HG03342 (cell line): ENCODE measurements at regions not wholly inside any gene's neighbourhood (a gene's known extent, or its start where the extent isn't known, plus 50 kb on each side); places are given as distances from the start of the nearest gene placed in this dataset.
"Not testable (repeated sequence)": the region's sequence is repeated elsewhere in the genome, so short reads cannot be mapped to it uniquely, and the experiment has no call there.

Experiments
- ATAC-seq: cut with Tn5 transposase; IDR thresholded peaks from one replicate; pipeline ENCODE4 v1.9.1; 2021; ENCODE audit warnings: mild to moderate bottlenecking, moderate library complexity; ENCODE audit not compliant: unreplicated experiment

DNA sequence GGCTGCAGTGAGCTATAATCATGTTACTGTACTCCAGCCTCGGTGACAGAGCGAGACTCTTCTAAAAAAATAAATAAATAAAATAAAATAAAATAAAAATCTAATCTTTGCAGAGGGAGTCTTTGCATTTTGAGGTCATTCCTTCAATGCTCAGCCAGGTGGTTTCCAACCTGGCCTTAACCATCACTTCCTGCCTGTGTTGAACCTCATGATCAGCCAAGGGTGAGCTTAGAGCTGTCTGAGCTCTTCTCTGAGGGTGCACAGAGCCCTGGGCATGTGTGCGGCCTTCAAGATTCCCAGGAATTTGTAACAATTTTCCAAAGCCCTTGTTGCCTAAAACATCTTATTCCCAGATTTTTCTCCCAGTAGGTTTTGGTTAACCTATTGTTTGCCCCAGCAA is 94.3 kb downstream of the KCNJ12 start:
- ATAC-seq, result not testable (repeated sequence)

DNA sequence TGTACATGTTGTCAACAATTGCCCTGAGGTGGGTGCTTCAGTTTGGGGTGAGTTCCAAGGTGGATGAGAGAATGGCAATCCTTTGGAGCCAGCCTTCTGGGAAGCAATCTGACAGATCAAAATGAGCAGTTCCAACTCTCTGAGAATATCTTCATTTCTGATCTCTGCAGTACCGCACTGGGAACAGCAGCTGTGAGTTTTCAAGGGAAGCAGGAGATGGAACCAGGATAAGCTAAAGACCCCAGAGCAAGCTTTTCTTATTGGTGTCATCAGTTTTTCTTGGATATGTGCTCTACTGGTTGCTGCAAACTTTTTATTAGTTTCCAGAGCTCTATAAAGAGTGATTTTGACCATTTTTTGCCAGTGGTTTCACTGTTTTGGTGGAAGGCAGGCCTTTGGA is 94.7 kb downstream of the KCNJ12 start:
- no peak for ATAC-seq

DNA sequence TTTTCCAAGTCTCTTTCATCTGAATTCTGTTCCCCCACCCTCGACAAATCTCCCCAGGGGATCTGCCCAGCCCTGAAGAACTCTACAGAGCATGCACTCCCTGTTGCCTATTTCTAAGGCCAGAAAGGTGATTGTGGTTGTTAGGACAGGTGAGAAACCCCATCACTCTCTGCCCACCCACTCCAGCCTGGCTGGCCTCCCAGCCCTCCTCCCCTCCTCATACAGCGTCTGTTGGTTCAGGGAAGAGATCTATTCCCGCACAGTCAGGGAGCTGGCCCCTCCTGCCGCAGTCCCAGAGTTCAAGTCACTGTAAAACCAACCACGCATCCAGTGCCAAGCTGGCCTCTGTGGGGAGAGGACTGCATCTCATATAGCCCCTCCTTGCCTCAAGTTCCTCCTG is 98.7 kb downstream of the KCNJ12 start:
- ATAC-seq, result no peak

DNA sequence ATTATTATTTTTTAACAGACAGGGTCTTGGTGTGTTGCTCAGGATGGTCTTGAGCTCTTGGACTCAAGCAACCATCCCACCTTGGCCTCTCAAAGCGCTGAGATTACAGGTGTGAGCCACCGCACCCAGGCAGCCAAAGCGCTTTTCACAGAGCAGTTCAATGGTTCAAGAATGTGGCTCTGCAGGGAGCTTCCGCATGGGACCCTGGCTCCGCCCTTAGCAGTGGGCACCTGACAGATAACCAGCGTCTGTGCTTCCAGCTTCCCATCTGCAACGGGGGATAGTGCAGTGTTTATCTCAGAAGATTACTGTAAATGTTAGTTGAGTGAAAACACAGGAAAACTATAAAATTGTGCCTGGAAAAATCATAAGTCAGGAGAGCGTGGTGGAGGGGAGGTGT is 99.4 kb downstream of the KCNJ12 start:
- ATAC-seq, result no peak

DNA sequence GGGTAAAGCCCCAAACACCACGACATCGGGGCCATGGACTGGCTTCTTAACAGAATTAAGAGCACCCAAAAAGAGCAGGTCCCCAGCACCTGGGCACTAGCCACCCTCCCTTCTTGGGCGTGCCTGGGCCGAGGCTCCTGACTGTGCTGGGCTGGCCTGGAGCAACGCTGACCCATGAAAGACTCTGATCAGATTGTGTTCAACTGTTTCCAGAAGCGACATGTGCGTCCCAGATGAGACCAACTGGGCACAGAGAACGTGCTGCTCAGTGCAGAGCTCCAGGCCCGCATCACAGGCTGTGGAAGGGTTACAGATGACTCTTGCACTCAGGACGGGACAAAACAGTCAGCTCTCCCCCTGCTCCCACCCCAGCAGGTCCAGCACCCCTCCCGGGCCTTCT is 100.7 kb downstream of the KCNJ12 start:
- ATAC-seq, result no peak

DNA sequence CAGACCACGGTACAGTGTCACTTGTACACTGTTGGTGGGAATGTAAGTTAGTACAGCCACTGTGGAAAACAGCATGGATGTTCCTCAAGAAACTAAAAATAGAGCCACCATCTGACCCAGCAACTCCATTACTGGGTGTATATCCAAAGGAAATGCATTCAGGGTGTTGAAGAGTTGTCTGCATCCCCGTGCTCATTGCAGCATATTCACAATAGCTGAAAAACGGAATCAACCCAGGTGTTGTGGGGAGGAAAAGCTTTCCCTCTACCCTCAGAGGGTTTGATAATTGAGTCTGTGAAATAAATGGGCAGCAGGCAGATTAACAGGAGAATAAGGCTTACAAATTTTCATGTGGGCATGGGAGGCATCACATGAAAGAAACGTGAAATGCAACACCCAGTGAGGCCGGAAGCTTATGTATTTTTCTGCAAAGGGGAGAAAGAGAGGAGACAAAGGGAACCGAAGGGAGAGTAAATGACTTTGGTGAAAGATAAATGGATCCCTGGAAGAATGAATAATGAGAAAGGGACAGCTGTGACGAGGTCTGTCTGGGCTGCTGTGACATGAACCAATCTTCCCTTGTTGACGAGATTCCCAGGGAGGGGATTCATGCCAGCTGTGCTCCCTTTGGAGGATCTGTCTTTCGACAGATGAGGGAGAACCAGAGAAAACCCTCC is 106.2 kb downstream of the KCNJ12 start:
- ATAC-seq, result no peak

DNA sequence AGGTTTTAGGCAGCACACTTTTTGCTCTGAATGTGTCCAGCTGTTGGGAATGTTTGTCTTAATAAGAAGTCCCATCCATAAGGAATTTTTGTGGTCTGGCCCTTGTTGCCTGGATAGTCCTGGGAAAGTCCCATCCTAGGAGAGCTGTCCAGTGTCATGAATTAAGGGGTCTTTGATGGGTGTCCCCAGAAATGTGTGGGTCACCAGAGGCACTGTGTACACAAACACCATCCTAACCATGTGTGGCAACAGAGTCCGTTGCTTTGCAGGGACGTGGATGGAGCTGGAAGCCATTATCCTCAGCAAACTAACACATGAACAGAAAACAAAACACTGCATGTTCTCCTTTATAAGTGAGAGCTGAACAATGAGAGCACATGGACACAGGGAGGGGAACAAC is 111.9 kb downstream of the KCNJ12 start:
- not testable (repeated sequence) for ATAC-seq

DNA sequence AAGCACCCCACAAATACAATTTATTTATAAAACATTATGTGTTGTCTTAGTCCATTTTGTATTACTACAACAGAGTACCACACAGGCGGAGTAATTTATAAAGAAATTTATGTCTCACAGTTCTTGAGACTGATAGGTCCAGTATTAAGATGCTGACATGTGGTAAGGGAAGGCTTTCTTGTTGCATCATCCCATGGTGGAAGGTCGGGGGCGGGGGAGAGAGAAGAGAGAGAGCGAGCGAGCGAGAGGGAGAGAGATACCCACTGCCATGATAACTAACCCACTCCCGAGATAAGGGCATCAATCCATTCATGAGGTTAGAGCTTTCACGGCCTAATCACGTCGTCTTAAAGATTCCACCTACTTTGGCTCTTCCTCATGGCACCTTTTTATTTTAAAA is 117.8 kb downstream of the KCNJ12 start:
- ATAC-seq, result no peak

DNA sequence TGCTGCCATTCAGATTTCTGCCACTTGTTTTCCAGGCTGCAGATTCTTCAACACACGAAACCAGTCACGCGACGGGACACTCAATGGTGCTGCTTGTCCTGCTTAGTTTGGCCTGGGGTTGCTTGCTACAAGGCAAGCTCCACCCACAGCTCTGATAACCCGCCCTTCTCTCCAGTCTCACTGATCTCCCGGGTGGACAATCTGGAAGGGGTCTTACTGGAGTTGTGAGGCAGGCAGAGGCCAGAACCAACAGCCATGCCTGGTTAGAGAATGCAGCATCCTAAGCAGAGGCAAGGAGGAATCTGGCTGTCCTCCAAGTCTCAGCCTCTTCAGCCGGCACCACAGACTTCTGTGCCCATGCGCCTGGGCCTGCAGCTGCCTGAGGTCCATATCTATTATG is 119.1 kb downstream of the KCNJ12 start:
- ATAC-seq, result no peak

DNA sequence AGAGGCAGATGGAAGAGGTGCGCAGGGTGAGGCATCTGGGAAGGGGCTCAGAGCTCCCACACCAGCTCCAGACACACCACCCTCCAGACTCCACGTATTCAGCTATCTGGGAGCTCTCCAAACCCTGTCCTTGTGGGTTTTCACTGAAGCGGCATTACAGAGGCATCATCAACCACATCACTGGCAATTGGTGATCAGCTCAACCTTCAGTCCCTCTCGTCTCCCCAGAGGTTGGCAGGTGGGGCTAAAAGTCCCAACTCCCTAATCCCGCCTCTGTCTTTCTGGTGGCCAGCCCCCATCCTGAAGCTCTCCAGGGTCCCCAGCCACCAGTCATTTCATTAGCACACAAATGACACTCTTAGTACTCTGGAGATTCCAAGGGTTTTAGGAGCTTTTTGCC is 123.9 kb downstream of the KCNJ12 start:
- ATAC-seq, result no peak

DNA sequence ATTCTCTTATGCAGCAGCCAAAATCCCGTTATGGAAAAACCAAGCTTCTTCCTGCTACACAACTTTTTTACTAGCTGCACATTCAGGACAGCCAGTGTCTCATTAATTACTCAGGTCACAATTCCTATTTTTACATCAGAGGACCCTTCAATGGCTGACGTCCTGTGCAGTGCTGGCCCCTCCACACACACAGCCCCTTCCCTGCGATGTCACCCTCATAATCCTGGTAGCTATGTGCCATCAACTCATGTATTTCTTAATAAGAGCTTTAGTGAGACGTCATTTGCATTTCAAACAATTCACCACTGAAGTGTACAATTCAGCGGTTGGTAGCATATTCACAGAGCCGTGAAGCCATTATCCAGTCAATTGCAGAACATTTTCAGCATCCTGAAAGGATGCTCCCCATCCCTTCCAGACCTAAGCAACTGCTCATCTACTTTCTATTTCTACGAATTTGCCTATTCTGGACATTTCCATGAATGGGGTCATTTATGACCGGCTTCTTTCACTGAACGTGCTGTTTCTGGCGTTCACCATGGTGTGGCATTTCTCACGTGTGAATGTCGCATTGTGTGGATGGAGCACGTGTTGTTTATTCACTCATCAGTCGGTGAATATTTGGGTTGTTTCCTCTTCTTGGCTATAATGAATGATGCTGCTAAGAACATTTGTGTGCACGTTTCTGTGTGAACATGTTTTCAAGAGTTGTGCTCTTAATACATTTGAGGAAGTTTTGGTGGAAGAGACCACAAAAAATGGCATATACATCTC is 126.0 kb downstream of the KCNJ12 start:
- ATAC-seq, result not testable (repeated sequence)

DNA sequence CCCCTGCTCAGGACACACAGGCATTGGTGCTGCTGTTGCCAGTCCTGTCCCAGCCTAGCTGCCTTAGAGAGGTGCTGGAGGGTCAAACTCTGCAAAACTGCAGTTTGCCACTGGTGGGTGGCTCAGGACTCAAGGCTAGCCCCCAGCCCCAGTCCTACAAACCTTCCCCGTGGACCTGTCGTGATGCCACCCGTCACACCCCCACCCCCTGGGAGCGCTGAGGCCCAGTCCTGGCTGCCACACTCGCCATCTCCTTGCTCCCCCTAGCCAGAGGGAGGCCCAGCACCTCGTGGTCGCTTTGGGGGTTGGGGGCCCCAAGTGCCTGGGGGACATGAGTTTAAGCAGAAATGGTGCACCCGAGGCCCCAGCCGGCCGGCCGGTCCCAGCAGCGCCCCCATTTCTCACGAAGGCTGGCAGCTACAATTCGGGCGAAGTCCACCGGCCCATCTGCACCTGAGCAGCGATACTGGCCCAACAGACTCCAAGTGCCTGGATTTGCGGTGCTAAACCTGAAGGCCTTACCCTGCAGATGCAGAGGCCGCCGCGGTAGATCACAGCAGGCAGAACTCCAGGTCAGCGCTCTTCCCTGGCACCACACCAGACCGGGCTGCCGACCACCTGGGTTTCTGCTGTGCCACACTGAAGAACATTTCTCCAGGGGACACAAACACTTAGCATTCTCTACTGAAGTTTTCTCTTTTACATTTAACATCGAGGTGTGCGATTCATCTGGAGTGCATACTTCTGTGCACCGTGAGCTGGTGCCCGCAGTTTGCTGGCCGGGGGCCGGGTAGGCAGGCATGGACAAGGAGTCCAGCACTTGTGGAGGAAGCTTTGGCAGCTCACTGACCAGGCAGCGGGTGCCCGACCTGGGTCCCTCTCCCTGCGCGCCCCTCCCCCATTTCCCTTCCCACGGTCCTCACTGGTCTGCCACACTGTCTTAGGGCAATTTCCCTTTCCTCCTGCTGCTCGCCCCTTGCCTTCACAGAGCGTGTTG is 130.0 kb downstream of the KCNJ12 start:
- ATAC-seq, result no peak

DNA sequence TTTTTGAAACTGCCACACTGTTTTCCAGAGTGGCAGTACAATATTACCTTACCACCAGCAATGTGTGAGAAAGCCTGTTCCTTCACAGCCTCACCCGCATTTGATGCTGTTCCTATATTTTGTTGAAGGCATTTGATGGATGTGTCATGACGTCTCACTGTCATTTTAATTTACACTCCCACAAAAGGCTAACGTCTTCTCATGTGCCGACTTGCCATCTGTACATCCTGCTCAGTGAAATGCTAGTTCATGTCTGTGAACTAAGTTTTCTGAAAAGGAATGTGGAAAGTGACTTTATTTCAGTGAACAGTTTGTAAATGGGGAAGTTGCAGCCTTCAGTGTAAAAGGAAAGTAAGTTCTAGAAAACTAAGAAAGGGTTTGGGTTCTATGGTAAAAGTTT is 131.6 kb downstream of the KCNJ12 start:
- ATAC-seq, result not testable (repeated sequence)

DNA sequence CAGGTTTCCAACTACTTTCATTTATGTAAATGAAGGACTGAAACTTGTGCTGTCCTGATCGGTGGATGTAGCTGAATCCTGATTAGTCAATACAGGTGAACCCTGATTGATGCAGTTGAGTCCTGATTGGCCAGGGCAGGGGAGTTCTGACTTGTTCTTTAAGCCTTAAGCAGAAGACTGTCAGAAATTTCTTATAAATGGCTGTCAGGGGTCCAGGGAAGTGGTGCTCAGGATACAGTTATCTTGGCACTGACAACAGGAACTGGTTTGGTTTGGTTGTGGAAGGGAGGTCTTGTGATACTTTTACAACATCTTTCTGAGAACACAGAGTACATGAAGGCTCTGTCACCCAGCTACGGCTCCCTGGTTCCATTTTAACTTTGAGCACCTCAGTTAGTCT is 132.1 kb downstream of the KCNJ12 start:
- no peak for ATAC-seq

DNA sequence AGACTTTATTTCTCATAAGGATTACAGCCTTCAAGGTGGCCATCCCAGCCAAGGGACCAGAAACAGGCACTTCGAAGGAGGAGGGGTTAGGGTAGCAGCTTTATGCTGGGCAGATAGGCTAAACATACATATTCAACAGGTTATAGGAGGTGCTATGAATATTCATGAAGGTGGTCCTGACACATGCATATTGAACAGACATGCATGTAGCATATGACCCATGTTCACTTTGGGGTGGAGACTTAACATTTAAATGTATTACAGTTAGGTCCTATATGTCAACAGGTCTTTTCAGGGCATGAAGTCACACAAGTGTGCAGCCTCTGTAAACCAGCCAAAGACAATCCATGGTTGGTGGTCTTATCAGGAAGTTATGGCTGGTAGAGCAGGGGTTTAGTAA is 133.2 kb downstream of the KCNJ12 start:
- ATAC-seq, result not testable (repeated sequence)

DNA sequence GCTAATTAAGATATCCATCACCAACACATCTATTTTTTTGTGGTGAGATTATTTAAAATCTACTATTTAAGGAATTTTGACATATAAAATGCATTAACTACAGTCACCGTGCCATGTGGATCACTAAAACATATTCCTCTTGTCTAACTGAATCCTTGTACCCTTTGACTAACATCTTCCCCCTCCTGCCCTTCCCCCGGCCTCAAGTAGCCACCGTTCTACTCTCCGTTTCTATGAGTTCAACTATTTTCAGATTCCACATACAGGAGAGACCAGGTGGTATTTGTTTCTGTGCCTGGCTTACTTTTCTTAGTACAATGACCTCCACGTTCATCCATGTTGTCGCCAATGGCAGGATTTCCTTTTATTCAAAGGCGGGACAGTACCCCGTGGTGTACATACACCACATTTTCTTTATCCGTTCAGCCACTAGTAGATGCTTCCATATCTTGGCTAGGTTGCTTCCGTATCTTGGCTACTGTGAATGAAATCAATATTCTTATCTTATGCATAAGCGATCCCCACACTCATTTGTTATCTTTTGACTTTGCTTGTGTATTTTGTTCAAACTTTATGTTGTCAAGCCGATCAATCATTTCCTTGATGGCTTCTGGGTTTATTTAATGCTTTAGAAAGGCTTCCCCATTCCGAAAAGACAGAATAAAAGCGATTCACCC is 134.7 kb downstream of the KCNJ12 start:
- ATAC-seq, result no peak

DNA sequence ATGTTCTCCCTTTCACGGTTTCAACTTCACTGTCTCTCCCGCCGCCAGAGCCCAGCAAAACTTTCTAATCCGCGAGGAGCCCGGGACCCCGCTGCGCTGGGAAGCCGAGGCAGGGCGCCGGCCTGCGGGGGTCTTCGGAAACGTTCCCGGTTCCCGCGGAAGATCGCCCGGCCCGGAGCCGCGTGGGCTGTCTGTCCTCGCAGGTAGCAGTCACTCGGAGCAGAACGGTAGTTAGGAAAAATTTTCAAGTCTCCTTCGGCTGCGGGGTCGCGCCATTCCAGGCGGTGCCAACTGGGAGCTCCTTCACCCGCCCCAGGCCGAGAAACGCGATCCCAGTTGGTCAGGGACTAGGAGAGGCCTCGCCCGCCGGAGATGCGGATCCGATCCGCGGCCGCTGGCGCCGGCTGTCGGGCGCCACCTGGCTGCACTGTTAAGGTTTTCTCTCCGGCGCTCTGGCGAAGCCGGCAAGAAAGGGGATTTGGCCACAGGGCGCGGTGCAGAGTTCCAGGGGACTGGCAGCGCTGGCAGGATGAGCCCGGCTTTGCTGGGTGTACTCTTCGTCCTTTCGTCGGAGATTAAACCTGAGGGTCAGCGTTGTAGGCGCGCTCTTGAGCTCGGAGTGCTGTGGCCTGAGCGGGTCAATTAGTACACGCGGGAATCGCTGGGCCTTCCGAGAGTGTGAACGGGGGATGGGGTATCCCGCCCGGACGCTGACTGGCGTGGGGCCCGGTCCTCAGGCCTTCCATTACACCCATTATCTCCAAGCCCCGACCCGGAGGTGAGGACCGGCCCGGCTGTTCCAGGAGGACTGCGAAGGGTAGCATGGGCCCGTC is 135.4 kb downstream of the KCNJ12 start:
- no peak for ATAC-seq

DNA sequence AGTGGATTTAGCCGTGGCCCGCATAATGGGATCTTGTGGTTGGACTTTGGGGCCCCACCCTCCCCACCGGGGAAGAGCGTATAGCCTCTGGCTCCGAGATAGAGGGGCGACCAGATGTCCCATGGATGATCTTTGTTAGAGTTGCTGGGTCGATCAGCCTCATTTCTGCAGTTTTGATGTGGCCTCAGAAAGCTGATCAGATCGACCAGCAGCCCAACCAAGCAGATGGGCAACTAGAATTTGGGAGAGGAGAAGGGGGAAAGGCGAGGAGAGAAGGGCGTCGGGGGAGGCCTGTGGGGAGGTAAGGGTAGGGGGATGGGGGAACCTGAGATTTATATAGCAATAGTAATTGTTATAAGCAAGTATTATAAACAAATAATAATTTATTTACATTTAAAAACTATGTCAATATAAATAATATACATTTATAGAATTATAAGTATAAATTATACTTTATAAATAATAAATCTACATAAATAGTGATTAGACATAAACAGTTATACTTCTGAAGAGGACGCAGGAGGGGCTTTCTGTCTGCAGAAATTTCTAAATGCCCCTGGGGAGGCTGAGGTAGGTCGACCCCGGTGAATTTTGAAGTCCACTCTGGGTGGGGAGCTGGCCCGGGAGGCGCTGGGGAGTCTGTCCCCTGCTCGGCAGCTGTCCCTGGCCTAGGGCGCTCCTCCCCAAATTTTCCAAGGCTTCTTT is 136.3 kb downstream of the KCNJ12 start:
- ATAC-seq, result no peak

DNA sequence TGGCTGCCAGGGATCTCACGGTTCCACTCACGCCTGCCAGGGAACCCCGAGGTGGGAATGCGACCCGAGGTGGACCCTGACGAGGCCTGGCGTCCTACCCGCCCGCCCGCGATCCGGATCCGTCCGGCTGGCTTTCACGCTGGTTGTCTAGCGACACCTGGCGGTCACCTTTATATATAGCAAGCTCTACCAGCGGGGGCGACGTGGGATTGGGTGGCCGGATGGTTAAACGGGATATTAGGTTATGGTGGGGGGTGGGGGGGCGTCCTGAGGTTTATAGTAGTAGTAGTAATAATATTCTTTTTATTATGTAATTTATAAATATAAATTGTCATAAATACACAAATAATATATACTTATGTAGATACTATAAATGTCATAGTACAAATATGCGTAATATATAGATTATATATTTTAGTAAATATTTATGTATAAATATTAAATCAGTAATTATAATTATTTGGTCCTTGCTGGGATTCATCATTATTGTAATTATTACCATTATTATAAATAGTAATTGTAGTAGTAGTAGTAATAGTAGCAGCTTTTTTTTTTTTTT is 136.9 kb downstream of the KCNJ12 start:
- ATAC-seq, result no peak
